NB4 (cell line): ENCODE measurements at regions not wholly inside any gene's neighbourhood (a gene's known extent, or its start where the extent isn't known, plus 50 kb on each side); places are given as distances from the start of the nearest gene placed in this dataset.
"Not testable (repeated sequence)": the region's sequence is repeated elsewhere in the genome, so short reads cannot be mapped to it uniquely, and the experiment has no call there.

ENCODE experiments used
- DNase-seq: peaks from one replicate; pipeline ENCODE4 v3.0.0; 2010; ENCODE audit warnings: low read depth
- H3K4me3 ChIP-seq: one replicate; pipeline ENCODE4 v1.5.1; 2011; ENCODE audit warnings: mild to moderate bottlenecking, low read depth, low read length, moderate library complexity
- MYC ChIP-seq: IDR thresholded peaks from 2 replicates; pipeline ENCODE4 v1.6.1; 2011; ENCODE audit warnings: low read depth, low read length
- POLR2A ChIP-seq: IDR thresholded peaks from 2 replicates; pipeline ENCODE4 v1.6.1; 2011; ENCODE audit warnings: mild to moderate bottlenecking; ENCODE audit not compliant: insufficient read length; ENCODE audit errors: extremely low read depth
- TF ChIP-seq, protein P1 (sequence below): IDR thresholded peaks from one replicate; pipeline ENCODE4 v1.5.1; 2012; ENCODE audit warnings: low read depth, low read length
- TF ChIP-seq, protein P2 (sequence below): IDR thresholded peaks from 2 replicates; pipeline ENCODE4 v1.6.1; 2011; ENCODE audit warnings: low read depth, low read length

DNA sequence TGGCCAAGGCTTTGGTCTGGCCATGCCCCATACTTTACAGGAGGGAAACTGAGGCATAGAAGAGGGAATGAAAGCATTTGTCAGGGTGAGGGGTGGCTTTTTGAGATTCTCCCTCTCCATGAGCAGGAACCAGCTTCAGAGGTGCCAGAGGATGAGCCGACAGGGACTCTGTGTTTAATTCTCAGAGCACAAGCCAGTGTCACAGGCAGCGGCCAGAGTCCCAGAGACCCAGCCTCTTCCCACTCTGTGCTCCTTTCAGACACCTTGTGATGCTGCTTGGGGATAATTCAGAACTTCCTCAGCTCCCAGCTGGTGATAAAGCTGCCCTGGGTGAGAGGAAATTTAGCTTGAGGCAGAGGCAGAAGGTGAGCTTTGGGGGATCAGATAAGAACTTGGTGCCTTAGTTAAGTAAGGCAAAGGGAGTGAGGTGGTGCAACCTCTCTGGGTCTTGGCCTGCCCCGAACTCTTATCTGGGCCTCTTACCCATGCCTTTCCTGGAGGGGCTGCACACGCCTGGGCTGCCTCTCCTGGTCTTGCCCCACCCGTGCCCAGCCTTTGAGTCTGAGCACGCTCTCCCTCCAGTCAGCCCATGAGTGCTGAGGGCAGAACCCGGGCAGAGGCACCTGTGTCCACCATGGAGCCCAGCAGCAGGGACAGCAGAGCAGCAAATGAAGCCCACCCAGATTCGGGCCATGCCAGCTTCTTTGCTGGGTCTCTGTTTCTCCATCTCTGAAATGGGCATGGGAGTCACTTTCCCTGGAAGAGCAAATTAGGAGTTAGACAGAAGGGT, 175.6 kb upstream of the C1orf174 start:
- H3K4me3 ChIP-seq = no peak overlapping the region
- no peak for DNase-seq
- TF ChIP-seq, protein P1, sequence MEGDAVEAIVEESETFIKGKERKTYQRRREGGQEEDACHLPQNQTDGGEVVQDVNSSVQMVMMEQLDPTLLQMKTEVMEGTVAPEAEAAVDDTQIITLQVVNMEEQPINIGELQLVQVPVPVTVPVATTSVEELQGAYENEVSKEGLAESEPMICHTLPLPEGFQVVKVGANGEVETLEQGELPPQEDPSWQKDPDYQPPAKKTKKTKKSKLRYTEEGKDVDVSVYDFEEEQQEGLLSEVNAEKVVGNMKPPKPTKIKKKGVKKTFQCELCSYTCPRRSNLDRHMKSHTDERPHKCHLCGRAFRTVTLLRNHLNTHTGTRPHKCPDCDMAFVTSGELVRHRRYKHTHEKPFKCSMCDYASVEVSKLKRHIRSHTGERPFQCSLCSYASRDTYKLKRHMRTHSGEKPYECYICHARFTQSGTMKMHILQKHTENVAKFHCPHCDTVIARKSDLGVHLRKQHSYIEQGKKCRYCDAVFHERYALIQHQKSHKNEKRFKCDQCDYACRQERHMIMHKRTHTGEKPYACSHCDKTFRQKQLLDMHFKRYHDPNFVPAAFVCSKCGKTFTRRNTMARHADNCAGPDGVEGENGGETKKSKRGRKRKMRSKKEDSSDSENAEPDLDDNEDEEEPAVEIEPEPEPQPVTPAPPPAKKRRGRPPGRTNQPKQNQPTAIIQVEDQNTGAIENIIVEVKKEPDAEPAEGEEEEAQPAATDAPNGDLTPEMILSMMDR = no peak
- TF ChIP-seq, protein P2, sequence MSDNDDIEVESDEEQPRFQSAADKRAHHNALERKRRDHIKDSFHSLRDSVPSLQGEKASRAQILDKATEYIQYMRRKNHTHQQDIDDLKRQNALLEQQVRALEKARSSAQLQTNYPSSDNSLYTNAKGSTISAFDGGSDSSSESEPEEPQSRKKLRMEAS = no peak

DNA sequence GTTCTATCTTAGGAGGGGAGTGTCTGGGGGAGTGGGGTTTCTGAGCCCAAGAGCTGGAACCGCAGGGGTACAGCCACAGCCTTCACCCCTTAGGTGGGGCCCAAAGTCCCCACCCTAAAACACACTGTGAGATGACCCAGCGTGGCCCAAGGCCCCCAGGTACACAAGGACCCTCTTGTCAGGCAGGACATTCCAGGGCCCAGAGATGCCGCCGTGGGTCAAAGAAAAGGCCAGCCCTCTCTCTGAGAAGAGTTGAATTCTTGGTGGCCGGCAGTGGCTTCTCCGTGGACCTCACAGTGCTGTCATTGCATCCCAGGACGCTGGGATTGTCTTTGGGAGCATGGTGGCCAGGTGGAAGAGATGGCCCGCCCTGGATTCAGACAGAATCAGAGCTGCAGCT, 176.3 kb upstream of the C1orf174 start:
- TF ChIP-seq MYC = no peak
- TF ChIP-seq, protein P2 = no peak
- TF ChIP-seq, protein P1 = no peak
- no peak for TF ChIP-seq POLR2A
- DNase-seq = no peak
- no peak overlapping the region for H3K4me3 ChIP-seq

DNA sequence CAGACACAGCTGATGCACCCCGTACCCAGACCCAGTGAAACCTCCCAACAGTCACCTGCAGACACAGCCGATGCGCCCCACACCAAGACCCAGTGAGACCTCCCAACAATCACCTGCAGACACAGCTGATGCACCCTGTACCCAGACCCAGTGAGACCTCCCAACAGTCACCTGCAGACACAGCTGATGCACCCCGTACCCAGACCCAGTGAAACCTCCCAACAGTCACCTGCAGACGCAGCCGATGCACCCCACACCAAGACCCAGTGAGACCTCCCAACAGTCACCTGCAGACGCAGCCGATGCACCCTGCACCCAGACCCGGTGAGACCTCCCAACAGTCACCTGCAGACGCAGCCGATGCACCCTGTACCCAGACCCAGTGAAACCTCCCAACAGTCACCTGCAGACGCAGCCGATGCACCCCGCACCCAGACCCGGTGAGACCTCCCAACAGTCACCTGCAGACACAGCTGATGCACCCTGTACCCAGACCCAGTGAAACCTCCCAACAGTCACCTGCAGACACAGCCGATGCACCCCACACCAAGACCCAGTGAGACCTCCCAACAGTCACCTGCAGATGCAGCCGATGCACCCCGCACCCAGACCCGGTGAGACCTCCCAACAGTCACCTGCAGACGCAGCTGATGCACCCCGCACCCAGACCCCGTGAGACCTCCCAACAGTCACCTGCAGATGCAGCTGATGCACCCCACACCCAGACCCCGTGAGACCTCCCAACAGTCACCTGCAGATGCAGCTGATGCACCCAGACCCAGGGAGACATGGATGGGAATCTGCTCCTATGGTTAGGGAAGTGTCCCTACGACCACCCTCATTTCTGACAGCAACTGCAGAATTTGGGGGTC, 178.3 kb upstream of the C1orf174 start:
- not testable (repeated sequence) for H3K4me3 ChIP-seq, DNase-seq

DNA sequence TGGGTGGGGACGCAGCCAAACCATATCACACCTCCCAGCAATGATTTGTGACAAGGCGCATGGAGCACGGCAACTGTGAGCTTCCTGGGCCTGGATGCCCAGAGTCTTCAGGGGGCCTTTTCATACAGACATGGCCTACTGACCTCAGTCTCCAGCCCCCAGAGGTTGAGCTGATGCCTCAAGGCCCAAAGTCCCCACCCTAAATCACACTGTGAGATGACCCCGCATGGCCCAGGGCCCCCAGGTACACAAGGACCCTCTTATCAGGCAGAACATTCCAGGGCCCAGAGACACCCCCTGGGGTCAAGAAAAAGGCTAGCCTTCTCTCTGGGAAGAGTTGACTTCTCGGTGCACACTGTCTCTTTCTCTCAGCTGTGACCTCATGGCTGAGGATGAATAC, 179.7 kb upstream of the C1orf174 start:
- no peak overlapping the region for H3K4me3 ChIP-seq

DNA sequence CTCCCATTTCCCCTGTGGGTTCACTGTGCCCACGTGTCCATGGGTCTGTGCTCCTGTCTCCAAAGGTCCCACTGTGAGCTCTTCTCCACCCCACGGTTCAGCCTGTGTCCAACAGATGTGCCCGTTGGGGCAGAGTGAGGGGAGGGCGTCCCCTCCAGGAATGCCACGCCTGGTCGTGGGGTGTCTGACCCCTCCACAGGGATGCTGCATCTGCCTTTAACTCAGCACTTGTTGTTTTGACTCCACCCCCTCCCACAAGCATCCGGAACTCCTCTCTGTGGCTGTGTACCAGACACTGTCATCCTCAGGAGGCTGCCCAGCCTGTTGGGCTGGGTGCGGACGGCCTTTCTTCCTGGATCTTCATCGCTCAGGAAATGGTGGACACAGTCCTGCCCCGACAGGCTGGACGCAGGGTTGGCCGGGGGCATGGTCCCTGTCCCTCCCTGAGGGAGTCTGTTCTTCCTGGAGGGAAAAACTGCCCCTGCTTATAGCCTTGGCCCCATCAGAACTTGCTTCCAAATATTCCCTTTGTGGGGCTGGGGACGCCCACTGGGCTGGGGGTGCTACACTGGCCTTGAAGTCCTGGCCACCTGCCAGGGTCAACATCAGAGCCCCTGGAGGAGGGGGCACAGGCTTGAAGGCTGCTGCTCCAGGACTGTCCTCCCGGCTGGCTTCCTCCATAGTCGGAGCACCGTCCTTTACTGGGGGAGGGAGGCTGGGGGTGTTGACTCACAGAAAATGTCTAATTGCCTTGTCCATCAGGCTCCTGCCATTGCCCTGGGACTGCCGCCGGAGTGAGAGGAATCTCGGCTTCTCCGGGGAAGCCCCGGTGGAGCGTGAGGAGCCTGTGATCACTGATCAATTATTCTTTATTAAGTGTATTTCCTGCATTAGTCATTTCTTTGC, 182.0 kb upstream of the C1orf174 start:
- no peak overlapping the region for H3K4me3 ChIP-seq
- TF ChIP-seq, protein P1 = no peak
- TF ChIP-seq POLR2A (no peak), MYC (no peak)
- TF ChIP-seq, protein P2 = no peak
- no peak for DNase-seq

More for the DNA sequence above, 179.7 kb upstream of the C1orf174 start:
- TF ChIP-seq, protein P2 = no peak
- TF ChIP-seq MYC = no peak
- TF ChIP-seq POLR2A = no peak
- TF ChIP-seq, protein P1 = no peak
- no peak for DNase-seq
